Liver (tissue), 8 donors: ENCODE measurements at regions not wholly inside any gene's neighbourhood (a gene's known extent, or its start where the extent isn't known, plus 50 kb on each side); places are given as distances from the start of the nearest gene placed in this dataset.

Experiments
- DNase-seq: peaks from one replicate; pipeline ENCODE4 v3.0.0-alpha.2; 2017; ENCODE audit warnings: low spot score
- H3K27ac ChIP-seq, 2 donors: one replicate each; pipeline ENCODE4 v1.7.0; 2013; ENCODE audit warnings: inconsistent platforms in 2 of 2, low read length in 2 of 2, control low read depth in 1 of 2, low read depth in 1 of 2, mild to moderate bottlenecking in 1 of 2
- H3K27me3 ChIP-seq, 4 donors: one replicate each; pipeline versions ENCODE4 v1.6.1 to v1.7.0; 2013; ENCODE audit warnings: low read length in 3 of 4, inconsistent platforms in 1 of 4, mild to moderate bottlenecking in 1 of 4, moderate library complexity in 1 of 4; ENCODE audit not compliant: control insufficient read depth in 4 of 4, insufficient read depth in 4 of 4
- H3K36me3 ChIP-seq, 4 donors: one replicate each; pipeline versions ENCODE4 v1.6.1 to v1.7.0; 2013; ENCODE audit warnings: low read length in 3 of 4, mild to moderate bottlenecking in 3 of 4, low read depth in 1 of 4, moderate library complexity in 1 of 4; ENCODE audit not compliant: control insufficient read depth in 4 of 4, insufficient read depth in 3 of 4
- H3K4me1 ChIP-seq, 4 donors: one replicate each; pipeline versions ENCODE4 v1.6.1 to v1.7.0; 2013; ENCODE audit warnings: low read length in 3 of 4, mild to moderate bottlenecking in 3 of 4, moderate library complexity in 1 of 4; ENCODE audit not compliant: control insufficient read depth in 4 of 4, insufficient read depth in 4 of 4
- H3K4me3 ChIP-seq, 3 donors: one replicate each; pipeline versions ENCODE4 v1.6.1 to v1.7.0; 2013; ENCODE audit warnings: low read length in 3 of 3, control low read depth in 1 of 3, low read depth in 1 of 3, mild to moderate bottlenecking in 1 of 3
- H3K9ac ChIP-seq, 2 donors: one replicate each; pipeline ENCODE4 v1.7.0; 2013; ENCODE audit warnings: low read length in 2 of 2, mild to moderate bottlenecking in 2 of 2, moderate library complexity in 2 of 2, control low read depth in 1 of 2, low read depth in 1 of 2
- H3K9me3 ChIP-seq, 4 donors: one replicate each; pipeline versions ENCODE4 v1.6.1 to v1.7.0; 2013; ENCODE audit warnings: low read length in 3 of 4; ENCODE audit not compliant: control insufficient read depth in 4 of 4
- ATF3 ChIP-seq: IDR thresholded peaks from 2 replicates; pipeline ENCODE4 v1.6.1; 2016; ENCODE audit warnings: antibody characterized with exemption
- CTCF ChIP-seq: fragments of 150-350 bp; IDR thresholded peaks from 2 replicates; pipeline ENCODE4 v1.5.1; 2017; ENCODE audit warnings: improper control_type of control experiment, low read depth, low read length; ENCODE audit not compliant: missing input control
- EGR1 ChIP-seq, 2 donors: IDR thresholded peaks; 2 replicates each; pipeline ENCODE4 v1.6.1; 2016 to 2018; ENCODE audit warnings: antibody characterized with exemption in 2 of 2, low read depth in 2 of 2
- FOXA1 ChIP-seq: IDR thresholded peaks from 2 replicates; pipeline ENCODE4 v1.6.1; 2016; ENCODE audit warnings: antibody characterized with exemption
- FOXA2 ChIP-seq: IDR thresholded peaks from 2 replicates; pipeline ENCODE4 v1.6.1; 2016; ENCODE audit warnings: antibody characterized with exemption
- GABPA ChIP-seq, 2 donors: IDR thresholded peaks in 1 of 2; conservative IDR thresholded peaks in 1 of 2; 2 replicates each; pipeline ENCODE4 v1.6.1; 2016; ENCODE audit warnings: antibody characterized with exemption in 2 of 2, mild to moderate bottlenecking in 1 of 2, moderate library complexity in 1 of 2
- HNF4G ChIP-seq: IDR thresholded peaks from 2 replicates; pipeline ENCODE4 v1.6.1; 2016; ENCODE audit warnings: antibody characterized with exemption
- JUND ChIP-seq, 2 donors: IDR thresholded peaks; 2 replicates each; pipeline ENCODE4 v1.6.1; 2016; ENCODE audit warnings: antibody characterized with exemption in 2 of 2
- MAX ChIP-seq: IDR thresholded peaks from 2 replicates; pipeline ENCODE4 v1.6.1; 2016; ENCODE audit warnings: antibody characterized with exemption
- NR2F2 ChIP-seq: IDR thresholded peaks from 2 replicates; pipeline ENCODE4 v1.6.1; 2016; ENCODE audit warnings: antibody characterized with exemption
- REST ChIP-seq: IDR thresholded peaks from 2 replicates; pipeline ENCODE4 v1.6.1; 2016; ENCODE audit warnings: antibody characterized with exemption, mild to moderate bottlenecking
- SP1 ChIP-seq: IDR thresholded peaks from 2 replicates; pipeline ENCODE4 v1.6.1; 2018; ENCODE audit warnings: antibody characterized with exemption, mild to moderate bottlenecking
- TAF1 ChIP-seq: conservative IDR thresholded peaks from 2 replicates; pipeline ENCODE4 v1.6.1; 2016; ENCODE audit warnings: antibody characterized with exemption, mild to moderate bottlenecking
- YY1 ChIP-seq: IDR thresholded peaks from 2 replicates; pipeline ENCODE4 v1.6.1; 2016; ENCODE audit warnings: antibody characterized with exemption, mild to moderate bottlenecking
- WGBS: extraction: QIAGEN DNeasy Blood & Tissue Kit; methylation state at CpG from one replicate; pipeline ENCODE4 v1.1.7; 2013; 5-methylcytosine and 5-hydroxymethylcytosine counted together
- donor health status: healthy.
- donor health status: healthy.
- donor health status: healthy.
- donor health status: healthy.
- donor health status: healthy.

DNA sequence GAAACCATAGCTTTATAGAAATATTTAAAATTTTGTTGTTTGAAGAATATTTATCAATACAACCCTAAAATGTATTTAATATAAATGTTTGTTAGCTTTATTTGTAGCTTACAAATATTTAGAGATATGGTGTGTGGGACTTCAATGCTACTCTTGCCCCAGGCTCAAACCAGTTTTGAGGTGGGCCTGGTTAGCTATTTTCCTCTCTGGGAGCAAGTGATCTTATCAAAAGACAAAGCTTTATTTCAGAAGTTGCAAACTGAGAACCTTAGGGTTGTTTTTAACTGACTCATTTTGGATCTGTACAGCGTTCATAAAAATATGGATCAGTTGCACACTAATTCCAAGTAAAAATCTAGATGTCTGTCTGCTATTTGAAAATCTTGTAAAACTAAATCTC, 563.6 kb upstream of the CDH2 start:
- WGBS: 91% methylated on average over 1 of the region's 1 CpG
- H3K27me3 ChIP-seq: no peaks in the 10 kb centered on the region
- no peak overlapping the region for H3K4me3 ChIP-seq
- H3K27ac ChIP-seq: no peak overlapping the region
- TF ChIP-seq SP1 (no peak), EGR1 (IDR thresholded peaks at IDR 0.05; ENCODE audit: low read depth in 2 of 2) (no peak), ATF3 (no peak), GABPA (IDR thresholded peaks at IDR 0.05 in 1 of 2, conservative IDR thresholded peaks at IDR 0.05 in 1 of 2) (no peak), CTCF (no peak), MAX (no peak), HNF4G (no peak), FOXA2 (no peak), TAF1 (no peak), REST (no peak), FOXA1 (no peak)
- H3K36me3 ChIP-seq: no peaks in the 10 kb centered on the region
- no peak for DNase-seq
- H3K9ac ChIP-seq: no peak overlapping the region
- H3K4me1 ChIP-seq: no peaks in the 10 kb centered on the region
- H3K9me3 ChIP-seq: no peaks in the 10 kb centered on the region

DNA sequence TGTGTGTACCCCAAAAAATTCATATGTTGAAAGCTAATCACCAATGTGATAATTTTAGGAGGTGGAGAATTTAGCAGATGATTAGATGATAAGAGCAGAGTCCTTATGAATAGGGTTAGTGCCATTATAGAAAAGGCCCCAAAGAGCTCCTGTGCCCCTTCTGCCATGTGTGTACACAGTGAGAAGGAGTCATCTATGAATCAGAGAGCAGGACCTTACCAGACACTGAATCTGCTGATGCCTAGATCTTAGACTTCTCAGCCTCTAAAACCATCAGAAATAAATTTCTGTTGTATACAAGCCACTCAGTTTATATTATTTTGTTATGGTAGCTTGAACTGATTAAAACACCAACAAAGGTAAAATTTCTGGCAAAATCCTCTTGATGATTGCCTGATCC, 560.0 kb upstream of the CDH2 start:
- no peak overlapping the region for H3K4me3 ChIP-seq

DNA sequence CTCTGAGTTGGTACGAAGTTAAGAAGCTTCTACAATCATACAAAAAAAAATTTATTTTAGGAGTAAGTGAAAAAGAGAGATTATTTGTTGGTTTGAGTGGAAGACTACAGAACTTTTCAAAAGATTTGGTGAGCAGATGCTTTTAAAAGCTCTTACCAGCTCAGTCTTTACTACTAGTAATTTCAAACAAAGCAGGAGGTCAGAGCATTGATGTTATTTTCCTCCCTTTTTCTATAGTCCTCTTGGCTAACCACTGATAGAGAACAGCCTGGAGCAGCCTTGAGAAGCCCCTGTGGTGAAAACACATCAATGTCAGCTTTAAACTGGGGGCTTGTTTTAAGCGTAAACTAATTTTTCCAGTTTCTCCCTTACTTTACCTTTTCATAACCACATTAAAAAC, 559.3 kb upstream of the CDH2 start:
- no peak overlapping the region for H3K9ac ChIP-seq
- H3K36me3 ChIP-seq: no peaks in the 10 kb centered on the region
- DNase-seq: no peak
- TF ChIP-seq ATF3: no peak
- TF ChIP-seq NR2F2: no peak
- no peak for TF ChIP-seq FOXA1
- TF ChIP-seq REST: no peak
- TF ChIP-seq EGR1 (IDR thresholded peaks at IDR 0.05; ENCODE audit: low read depth in 2 of 2): no peak
- TF ChIP-seq TAF1: no peak
- no peak for TF ChIP-seq YY1
- no peak for TF ChIP-seq FOXA2
- no peak for TF ChIP-seq JUND (IDR thresholded peaks at IDR 0.05)
- H3K4me3 ChIP-seq: no peak overlapping the region
- peaks cover 0 to 1% (median 0%) of the 10 kb centered on the region in 4 donors for H3K9me3 ChIP-seq
- no peaks in the 10 kb centered on the region for H3K27me3 ChIP-seq
- H3K27ac ChIP-seq: no peak overlapping the region
- 84% methylated on average over 2 of the region's 2 CpGs for WGBS
- H3K4me1 ChIP-seq: no peaks in the 10 kb centered on the region

More for the DNA sequence above, 560.0 kb upstream of the CDH2 start:
- Histone ChIP-seq H3K36me3 (no peaks in the 10 kb centered on the region), H3K9ac (no peak overlapping the region), H3K9me3 (peaks cover 0 to 1% (median 0%) of the 10 kb centered on the region in 4 donors), H3K27ac (no peak overlapping the region), H3K27me3 (no peaks in the 10 kb centered on the region), H3K4me1 (no peaks in the 10 kb centered on the region)
- no peak for TF ChIP-seq HNF4G
- no peak for TF ChIP-seq GABPA (IDR thresholded peaks at IDR 0.05 in 1 of 2, conservative IDR thresholded peaks at IDR 0.05 in 1 of 2)
- DNase-seq: no peak
